CD1c-positive myeloid dendritic cell (primary cell): ENCODE measurements at regions not wholly inside any gene's neighbourhood (a gene's known extent, or its start where the extent isn't known, plus 50 kb on each side); places are given as distances from the start of the nearest gene placed in this dataset.
"Not testable (repeated sequence)": the region's sequence is repeated elsewhere in the genome, so short reads cannot be mapped to it uniquely, and the experiment has no call there.

Source experiments
- DNase-seq: peaks from one replicate; pipeline ENCODE4 v3.0.0-alpha.2; 2016; ENCODE audit errors: extremely low spot score

DNA sequence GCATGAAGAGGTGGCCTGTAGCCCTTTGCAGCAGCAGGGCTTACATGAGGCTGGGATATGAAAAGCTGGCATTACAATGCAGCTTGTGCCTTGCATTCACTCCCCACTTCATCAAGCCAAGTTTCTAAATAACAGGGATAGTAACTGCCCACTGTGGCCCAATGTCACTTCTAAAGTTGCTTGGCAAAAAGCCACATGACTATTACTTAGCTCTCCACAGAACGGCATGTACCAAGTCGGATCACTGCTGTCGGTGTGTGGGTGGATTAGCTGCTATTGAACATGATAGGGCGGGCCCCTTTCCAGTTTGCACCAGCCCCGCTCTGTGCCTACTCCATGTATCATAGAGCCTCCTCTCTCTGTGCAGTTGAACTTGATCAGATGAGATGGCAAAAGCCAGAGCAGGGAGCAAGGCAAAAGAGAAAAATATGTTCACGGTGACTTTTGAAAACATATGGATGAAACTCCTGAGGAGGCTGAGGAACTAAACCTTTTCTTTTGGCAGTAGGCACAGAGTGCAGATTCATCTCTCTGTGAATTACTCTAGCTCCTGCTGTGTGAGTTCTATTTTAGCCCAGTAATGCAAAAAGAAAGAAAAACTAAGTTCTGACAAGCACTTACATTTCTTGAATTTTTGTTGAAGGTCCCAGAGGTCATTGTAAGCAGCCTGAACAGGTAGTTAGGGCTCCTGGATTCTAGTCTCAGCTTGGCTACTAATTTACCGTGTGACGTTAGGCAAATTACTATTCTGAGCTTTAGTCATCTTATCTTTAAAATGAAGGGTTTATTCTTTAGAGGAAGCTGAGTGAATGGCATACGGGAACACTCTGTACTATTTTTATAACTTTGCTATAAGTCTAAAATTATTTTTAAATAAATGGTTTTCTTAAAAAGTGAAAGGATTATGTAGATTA lies 125.6 kb upstream of the NBPF9 start:
- DNase-seq = not testable (repeated sequence)

DNA sequence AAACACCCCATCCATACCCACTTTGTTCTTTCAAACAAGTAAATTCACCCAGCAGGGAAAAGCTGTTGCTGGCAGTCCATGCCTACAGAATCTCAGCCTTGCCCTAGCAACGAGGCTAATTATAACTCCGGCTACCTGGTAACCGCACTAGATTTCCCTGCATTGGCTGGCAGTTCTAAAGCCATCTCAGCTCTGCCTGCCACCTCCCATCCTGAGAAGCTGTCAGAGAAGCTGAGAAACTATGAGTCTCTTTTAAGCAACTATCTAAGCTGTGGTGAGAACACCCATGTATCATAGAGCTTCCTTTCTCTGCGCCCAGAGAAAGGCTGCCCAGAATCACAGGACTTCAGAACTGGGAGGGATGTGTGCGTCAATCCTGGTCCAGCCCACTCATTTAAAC lies 126.5 kb upstream of the NBPF9 start:
- not testable (repeated sequence) for DNase-seq

DNA sequence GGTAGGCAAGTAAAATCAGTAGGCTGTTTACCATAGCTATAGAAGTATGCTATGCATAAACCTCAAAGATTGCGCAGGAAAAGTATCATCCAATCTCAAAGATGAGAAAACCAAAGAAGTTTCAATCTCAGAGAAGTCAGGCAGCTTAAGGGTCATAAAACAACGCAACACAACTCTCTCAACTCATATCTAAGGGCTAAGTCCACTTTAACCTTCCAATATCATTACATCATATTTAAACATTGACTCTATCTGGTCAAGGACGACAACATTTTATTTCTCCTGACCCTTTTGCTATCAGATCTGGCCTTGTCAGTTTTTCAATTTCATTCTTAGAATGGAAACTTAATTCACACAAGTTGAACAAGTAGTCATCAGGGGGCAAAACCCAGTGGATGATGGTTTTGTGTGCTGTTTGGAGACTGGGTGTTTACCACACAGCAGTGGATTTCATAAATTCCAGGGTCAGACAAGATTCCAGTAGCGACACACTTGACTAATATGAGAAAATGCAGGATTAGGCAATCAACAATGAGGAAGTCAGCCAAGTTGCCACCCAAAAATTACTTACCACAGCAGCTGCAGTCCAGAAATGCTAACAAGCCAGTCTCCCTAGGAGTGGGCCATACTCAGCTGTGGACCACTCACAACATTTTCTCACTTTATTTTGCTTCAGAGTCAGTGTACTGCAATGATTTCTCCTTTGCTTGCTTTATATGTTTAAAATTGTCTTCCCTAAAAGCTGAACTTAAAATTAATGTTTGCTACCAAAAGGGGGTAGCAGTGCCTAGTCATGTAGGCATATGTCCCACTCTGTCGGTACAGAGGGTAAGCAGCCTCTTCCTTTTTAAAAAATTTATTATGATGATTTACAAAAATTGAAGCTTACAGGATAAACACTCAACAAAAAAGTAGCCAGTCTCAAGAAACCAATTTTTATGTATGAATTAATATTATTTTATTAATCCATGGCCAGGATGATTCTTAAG lies 131.9 kb upstream of the NBPF9 start:
- not testable (repeated sequence) for DNase-seq

DNA sequence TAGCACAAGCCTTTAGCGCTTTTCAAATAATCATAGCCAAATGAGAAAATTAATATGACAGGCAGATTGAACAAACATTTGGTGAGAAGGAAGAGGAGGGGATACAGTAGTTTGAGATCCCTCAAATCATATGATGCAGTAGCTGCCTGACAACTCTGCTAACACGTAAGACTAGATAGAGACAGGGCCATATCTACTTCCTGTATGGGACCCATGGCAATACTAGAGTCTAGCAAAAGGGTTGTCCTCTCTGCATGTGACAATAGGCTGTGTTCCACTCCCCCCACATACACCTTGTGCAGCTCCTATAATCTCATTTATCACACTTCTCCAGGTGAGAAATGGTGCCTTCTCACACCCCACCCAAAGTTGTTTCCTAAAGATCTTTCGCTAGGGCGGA lies 134.2 kb upstream of the NBPF9 start:
- DNase-seq = not testable (repeated sequence)

DNA sequence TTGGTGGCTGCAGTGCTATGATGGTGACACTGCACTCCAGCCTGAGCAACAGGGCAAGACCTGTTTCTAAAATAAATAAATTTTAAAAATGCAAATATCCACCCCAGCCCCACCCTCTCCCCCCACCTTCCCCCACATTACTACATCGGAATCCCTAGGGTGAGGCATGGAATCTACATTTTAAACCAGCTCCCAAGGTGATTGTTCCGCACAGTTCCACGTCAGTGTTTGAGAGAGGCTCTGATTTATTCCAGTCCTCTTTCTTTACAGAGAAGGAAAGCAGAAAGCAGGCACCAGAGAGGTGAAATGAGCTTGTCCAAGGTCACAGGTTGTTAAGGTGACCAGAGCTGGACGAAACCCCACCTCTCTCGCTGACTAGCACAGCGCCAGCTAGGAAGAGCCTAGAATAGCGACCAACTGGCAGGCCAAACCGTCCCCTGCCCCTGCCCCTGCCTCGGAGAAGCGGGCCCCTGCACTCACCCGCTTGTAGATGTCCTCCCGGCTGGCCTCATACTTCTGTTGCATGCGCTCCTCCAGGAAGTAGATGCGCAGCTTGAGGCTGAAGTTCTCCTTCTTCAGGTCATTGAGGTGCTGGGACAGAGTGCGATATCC lies 136.7 kb upstream of the NBPF9 start:
- DNase-seq = not testable (repeated sequence)

DNA sequence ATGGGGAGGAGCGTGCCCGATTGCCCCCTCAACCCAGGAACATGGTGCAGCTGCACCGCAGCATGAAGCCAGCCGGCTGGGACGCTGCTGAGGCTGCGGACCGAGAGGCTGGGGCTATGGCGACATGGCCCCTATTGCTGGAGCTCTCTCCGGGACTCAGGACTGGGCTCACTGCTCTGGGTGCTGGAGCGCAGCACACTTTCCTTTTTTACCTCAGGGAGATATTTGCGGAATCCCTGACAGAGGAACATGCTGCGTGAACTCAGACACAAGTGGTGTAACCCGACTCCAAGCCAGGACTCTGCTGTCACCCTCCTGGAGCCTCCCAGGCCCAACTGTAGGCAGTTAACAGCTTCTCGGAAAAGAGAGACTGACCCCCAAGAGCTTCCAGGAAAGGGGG lies 137.2 kb upstream of the NBPF9 start:
- not testable (repeated sequence) for DNase-seq

DNA sequence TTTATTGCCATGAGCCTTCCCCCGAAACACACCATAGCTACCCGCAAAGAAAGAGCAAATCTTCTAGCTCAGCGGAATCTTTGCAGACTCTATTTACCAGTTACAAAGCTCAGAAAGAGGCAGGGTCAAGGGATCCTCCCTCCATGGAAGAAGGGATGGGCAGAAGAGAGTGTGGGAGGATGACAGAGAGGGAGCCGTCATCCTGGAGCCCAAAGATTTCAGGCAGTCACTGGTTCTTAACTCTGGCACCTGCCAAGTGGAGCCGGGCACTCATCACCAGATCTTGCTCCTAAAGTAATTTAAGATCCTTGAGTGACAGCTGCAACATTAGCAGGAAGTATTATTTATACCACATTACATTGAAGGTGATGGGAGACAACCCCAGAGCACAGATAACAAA lies 137.9 kb upstream of the NBPF9 start:
- DNase-seq = not testable (repeated sequence)

DNA sequence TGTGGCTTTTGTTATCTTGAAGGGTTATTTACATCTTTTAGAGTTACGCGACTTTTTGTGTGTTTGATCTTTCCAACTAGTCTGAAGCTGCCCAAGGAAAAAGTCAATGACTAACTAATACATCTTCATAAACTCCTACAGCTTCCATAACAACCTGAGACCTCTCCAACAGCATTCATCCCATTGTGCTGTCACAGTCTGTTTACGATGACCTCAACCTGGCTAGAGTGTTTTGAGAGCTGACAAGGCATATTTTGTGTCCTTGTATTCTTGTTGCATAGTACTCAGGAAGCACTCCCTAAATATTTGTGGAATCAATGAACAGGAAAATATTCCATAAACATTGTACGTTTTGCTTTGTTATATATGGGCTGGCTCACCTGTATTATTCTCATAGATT lies 140.2 kb upstream of the NBPF9 start:
- not testable (repeated sequence) for DNase-seq

DNA sequence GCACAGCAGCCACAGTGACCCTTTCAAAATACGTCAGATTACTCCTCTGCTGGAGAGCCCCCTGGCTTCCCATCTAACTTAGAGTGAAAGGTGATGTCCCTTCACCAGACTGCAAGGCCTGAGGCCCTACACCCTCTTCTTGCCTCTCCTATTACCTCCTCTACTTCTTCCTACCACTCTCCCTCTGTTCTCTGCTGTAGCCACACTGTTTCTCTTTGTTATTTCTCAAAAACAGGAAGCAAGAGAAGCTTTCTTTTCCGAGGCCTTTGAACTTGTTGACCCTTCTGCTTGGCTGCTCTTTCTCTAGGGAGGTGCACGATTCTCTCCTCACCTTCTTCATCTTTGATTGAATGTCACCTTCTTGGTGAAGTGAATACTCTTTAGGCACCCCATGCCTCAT lies 141.3 kb upstream of the NBPF9 start:
- DNase-seq = not testable (repeated sequence)

DNA sequence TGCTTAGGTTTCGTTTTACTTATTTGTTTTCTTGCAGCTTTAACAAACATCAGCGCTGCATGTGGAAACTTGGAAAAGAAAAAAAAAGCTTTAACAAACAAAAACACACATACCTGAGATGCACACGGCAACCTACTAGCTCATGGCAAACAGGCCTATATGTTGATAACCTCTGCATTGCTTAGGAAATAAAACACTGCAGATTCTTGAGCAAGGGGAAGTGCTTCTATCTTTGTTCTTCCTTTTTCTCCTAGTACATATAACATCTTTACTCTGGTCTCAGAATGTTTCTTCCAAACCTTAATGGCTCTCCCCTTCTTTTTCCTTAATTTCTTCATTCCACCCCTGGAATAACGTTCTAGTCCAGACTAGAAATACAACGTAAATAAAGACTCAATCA lies 142.9 kb upstream of the NBPF9 start:
- DNase-seq = not testable (repeated sequence)

DNA sequence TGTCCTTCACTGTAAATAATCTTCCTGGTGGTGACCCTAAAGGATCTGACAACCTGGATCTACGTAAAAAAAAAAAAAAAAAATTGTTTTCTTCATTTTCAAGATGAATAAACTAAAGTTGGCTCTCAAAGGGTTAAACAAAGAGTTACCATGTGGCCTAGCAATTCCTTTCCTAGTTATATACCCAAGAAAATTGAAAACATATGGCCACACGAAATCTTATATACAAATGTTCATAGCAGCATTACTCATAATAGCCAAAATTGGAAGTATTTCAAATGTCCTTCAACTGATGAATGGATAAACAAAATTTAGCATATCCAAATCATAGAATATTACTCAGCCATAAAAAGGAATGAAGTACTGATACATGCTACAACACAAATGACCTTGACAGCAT lies 145.3 kb upstream of the NBPF9 start:
- not testable (repeated sequence) for DNase-seq

DNA sequence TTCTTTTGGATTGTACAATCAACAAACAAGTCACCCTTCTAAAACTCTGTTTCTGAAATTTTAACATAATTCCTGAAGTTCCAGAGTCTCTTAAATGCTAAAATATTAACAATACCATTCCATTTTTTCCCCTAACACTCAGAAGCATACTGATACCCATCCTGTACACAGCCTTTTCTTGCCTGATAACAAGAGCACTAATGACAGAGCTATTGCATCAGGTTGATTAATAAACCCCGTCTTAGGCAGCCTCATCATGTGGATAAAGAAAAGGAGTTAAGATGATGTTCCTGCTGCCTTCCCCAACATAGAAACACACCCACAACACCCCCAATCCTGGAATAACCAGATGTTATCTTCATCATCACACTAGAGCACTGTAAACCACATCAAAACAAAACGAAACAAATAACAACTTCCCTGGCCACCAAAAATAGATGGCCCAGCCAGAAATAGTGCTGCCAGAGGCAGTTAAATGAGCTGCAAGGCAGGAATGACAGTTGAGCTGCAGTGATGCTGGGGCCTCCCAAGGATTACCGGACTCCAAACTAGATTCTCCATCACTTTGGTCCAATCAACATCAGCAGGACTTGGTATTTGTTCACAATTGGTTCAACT lies 146.6 kb upstream of the NBPF9 start:
- not testable (repeated sequence) for DNase-seq

DNA sequence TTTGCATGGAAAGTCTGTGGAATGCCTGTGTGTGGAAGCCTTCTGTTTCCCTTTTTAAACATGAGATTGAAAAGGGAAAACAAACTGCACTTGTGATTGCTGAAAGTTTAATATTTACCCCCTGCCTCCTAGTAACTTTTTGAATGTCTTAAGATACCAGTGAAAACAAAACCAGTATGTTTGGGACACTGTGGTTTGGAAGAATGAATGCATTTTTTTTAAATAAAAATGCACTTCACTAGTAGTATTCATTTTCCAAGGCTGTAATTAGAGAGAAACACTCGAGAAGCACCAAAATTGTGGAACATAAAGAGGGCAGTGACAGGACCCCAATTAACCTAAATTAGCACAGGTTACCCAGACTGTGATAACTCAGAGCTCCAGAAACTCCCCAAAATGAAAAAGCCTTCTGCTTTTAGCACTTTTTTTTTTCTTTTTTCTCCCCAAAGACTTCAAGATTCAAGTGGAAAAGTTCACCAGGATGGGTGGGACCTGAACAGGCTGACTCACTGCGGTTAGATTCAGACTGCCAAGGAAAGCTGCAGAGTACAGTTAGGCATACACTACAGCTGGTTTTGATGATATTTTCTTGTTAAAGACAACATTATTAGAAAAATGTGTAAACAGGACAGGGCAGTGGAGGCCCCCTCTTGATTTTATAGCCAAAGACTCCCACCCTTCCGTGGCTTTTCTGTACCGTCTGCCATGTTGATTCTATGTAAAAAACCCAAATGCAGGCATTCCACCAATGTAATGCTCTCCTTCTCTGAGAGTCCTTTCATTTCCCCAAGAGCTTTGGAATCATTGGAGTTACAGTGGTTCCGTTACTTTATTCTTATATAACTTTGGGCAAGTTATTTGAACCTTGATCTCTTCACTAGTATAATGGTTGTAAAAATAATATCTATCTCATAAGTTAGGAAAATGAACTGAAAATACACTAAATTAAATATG lies 151.8 kb upstream of the NBPF9 start:
- not testable (repeated sequence) for DNase-seq

DNA sequence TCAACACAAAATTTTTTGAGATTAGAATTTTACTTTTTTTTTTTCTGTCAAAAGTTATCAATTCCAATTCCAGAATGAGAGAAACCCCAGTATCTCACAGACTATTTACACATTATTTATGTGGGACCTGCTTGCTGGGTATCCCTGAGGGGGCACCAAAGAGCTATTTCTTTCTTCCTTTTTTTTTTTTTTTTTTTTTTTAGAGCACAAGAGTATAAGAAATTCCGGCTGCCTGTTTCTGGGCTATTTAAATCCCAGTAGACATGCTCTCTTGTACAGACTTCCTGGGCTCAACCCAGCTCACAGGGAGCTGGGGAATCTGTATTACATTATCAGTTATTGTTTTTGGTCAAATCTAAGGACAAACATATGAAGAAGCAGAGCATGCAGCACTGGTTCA lies 156.9 kb upstream of the NBPF9 start:
- not testable (repeated sequence) for DNase-seq

DNA sequence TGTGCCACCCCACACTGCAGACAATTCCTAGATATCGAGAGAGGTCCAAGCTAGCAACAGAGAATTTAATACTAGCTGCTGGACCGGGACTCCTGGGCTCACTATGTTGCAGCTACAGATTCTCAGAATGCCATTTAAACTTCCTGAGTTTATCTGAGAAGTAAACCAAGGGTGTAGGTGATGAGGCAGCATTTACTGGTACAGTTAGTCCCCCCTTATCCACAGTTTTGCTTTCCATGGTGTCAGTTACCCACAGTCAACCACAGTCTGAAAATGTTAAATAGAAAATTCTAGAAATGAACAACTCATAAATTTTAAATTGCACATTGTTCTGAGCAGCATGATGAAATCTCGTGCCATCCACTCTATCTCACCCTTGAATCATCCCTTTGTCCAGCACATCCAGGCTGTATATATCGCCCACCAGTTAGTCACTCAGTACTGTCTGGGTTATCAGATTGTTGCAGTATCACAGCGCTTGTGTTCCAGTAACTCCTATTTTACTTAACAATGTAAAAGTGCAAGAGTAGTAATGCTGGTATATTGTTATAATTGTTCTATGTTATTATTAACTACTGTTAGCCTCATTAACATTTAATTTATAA lies 157.5 kb upstream of the NBPF9 start:
- not testable (repeated sequence) for DNase-seq

DNA sequence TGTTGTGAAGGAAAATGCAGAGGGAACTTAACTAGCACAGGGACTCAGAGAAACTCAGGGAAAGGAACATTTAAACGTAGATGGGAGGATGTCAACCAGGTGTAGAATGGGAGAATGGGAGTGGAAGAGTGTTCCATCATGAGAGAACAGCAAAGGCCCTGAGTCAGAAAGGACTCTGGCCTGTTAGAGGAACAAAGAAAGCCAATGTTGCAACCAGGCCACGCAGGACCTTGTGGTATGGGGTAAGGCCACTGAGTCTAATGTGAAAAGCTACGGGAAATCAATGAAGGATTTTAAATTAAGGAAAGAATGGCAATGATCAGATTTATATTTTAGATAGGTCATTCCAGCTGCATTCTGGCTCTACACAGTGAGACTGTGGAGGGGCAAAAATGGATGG lies 163.9 kb upstream of the NBPF9 start:
- not testable (repeated sequence) for DNase-seq

DNA sequence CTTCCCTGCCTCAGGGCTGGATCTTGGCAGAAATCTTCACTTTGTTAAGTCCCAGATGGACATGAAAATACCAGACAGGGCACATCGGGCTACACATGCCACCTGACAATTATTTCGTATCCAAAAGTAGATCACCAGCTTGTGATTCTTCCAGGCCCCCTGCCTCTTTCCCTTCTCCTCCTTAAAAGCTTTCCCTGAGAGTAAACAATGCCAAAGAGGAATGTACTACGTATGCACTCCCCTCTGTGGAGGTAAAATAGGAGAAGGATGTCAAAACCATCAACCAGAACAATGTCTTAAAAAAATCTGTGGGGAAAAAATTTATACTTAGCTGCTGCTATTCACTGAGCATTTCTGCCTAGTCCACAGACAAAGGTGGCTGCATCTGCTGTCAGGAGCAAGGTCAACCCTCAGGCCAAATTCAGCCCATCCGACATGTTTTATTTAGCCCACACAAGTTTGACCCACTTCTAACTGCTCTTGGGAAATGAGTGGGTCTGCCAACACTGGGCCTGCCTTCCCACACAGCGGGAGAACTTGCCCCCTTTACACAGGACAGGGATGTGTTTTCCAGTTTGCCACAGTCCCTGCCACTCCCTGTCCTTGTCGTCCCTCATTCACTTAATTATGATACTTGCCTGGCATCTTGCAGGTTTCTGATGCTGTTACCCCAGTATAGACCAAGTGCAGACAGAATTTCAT lies 165.8 kb upstream of the NBPF9 start:
- not testable (repeated sequence) for DNase-seq

DNA sequence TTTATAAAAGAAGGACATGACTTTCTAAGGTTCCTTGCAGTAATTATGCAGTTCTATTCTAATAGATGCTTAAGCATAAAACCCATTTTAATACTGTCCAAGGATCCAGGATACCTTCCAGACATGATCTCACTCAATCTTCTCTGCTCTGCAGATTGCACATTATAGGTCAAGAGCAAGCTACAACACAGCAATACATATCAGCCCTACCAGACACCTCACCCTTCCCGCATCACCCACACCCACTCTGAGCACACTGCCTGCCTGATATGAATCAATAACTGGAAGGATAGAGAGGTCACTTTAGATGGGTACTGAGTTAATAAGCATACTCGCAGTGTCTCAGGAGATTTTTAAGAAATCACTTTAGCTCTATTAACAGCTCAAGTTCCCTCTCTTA lies 166.5 kb upstream of the NBPF9 start:
- DNase-seq = not testable (repeated sequence)

DNA sequence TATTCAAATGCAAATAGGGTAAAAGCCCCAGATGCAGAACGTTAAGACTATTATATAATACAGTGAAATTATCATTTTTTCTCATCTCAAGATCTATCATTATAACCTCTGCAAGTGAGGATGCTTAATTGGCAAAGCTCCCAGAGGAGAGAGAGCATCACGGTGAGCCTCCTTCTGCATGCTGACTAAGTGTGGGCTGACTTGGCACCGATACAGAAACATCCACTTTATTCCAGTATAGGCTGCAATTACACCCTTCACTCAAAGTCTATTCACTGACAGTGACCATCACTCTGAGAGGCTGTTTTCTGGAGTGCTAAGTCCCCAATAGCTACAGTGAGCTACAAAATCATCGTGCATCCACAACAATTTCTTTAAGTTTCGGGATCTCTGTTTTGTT lies 171.1 kb upstream of the NBPF9 start:
- DNase-seq = not testable (repeated sequence)
